ENCODE measurements at regions not wholly inside any gene's neighbourhood (a gene's known extent, or its start where the extent isn't known, plus 50 kb on each side); places are given as distances from the start of the nearest gene placed in this dataset.

GRCh38 chr6:169847901-169848311 lies 96.5 kb downstream of the ERMARD start:
- DNase-seq (ENCODE audit: low read depth), result no peak

- no peak for DNase-seq (ENCODE audit: low read depth)
Observed at GRCh38 chr6:169847141-169847674, 95.8 kb downstream of the ERMARD start.

GRCh38 chr6:169846286-169847056 lies 95.0 kb downstream of the ERMARD start:
- DNase-seq (ENCODE audit: low read depth), result no peak

DNA sequence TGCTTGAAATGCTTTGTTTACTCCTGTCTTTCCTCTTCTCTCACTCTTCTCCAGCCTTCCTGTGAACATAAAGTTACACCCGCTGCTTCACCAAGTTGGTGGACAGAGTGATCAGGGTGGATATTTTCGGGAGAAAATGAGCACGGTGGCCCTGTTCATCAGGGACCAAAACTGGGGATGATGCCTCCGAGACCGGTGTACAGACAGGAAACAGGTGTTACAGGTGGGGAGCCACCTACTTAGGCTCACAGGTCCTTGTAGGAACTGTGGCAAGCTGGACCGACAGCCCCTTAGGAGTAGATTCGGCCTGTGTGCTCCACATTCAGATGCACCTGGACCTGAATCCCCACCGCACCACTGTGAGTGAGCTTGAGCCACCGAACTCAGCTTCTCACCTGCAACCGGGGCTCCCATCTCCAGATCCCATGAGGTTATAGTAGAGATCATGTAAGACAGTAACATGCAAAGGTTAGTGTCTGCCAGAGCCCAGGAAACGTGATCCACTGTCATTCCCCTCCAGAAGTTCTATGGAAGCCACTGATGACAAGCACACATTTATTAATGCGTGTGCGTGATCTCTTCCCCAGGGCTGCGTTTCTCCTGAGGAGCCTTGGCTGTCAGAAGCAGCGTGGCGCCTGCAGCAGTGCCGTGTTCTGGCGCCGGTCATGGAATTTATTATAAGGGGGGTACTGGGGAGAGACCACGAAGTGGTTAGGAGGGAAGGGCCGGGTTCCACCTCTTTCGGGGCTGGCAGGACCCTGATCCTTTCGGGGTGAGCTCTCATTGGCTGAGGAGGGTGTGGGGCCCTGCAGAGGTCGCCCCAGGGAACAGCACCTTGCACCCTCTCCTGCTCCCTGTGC lies 94.2 kb downstream of the ERMARD start:
- no peak for DNase-seq (ENCODE audit: low read depth)

- DNase-seq (ENCODE audit: low read depth), result no peak
Observed at GRCh38 chr6:169844946-169845345, 93.5 kb downstream of the ERMARD start.

GRCh38 chr6:169843991-169844390 lies 92.6 kb downstream of the ERMARD start:
- DNase-seq (ENCODE audit: low read depth), result no peak

GRCh38 chr6:169843110-169843509 lies 91.7 kb downstream of the ERMARD start:
- DNase-seq (ENCODE audit: low read depth), result no peak

DNA sequence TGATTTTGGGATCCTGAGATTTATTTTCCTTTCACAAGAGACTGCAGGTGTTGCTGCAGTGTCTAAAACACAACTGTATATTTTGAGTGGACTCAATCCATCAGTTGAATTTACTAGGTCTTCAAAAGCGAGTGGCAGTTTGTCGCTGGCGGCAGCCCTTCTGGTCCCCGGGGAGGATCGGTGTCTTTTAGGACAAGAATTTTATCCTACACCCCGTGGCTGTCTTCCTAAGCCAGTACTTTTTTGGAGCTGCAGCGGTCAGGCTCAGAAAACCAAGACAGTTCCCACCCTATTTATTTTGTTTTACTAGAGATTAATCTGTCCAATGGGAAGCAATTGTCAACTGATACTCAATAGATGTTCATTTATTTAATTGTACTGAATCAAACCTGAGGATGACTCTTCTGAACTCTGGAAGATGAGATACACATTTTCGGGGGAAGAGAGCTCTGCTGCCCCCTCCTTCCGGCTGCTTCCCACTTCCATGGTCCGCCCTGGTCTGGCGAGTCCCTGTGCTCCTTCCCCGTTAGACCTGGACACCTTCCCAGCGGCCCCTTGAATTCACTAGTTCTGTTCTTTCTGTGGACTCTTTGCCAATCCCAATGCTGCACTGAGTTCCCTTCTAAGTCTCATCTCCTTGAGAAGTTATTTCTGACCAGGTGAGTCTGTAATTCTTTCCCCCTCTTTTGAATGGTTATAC lies 90.6 kb downstream of the ERMARD start:
- no peak for DNase-seq (ENCODE audit: low read depth)

DNA sequence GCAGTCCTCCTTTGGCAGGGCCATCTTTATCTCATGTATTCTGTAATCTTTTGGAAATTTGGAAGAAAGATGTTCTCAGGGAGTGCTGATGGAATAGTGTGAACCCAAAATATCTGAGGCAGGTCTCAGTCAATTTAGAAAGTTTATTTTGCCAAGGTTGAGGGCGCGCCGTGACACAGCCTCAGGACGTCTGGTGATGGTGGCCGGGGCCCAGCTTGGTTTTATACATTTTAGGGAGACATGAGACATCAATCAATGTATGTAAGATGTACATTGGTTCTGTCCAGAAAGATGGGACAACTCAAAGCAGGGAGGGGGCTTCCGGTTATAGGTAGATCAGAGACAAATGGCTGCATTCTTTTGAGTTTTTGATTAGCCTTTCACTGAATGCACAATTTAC lies 89.8 kb downstream of the ERMARD start:
- no peak for DNase-seq (ENCODE audit: low read depth)

DNA sequence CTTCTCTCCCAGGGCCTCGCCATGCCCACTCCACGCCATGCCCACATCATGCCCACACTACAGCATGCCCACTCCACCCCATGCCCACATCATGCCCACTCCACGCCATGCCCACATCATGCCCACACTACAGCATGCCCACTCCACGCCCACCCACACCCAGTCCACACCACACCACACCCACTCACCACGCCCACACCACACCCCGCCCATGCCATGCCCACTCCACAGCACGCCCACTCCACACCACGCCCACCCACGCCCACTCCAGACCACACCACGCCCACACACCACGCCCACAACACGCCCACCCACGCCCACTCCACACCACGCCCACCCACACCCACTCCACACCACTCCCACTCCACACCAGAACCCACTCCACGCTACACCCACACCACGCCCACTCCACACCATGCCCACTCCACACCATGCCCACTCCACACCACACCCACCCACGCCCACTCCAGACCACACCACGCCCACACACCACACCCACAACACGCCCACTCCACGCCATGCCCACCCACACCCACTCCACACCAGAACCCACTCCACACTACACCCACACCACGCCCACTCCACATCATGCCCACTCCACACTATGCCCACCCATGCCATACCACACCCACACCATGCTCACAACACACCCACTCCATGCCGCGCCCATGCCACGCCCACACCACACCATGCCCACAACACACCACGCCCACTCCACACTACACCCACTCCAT lies 88.6 kb downstream of the ERMARD start:
- DNase-seq (ENCODE audit: low read depth), result no peak

- DNase-seq (ENCODE audit: low read depth), result no peak
Observed at GRCh38 chr6:169839493-169839892, 88.1 kb downstream of the ERMARD start.

DNA sequence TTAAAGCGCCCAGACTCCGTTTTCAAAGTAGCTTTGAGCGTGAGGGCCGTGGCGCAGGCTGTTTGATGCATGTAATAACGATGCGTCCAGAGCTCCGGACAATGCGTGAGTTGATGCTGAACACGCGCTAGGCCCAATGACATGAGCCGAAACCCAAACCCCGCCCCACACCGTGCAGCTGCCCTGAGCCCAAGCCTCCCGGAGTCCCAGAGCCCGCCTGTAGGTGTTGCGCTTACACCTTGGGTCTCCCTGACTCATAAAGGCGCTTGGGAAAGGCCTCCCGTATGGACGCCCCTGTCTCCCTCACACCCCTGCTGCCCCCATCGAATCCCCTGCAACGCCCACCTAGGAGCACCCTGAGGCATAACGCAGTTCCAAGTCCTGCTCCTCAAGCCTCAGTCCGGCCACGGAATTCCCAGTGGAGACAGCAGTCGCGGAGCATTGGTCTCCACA lies 87.6 kb downstream of the ERMARD start:
- no peak for DNase-seq (ENCODE audit: low read depth)

- DNase-seq (ENCODE audit: low read depth), result no peak
Observed at GRCh38 chr6:169838346-169839028, 87.1 kb downstream of the ERMARD start.

GRCh38 chr6:169837529-169838250 lies 86.3 kb downstream of the ERMARD start:
- no peak for DNase-seq (ENCODE audit: low read depth)

- DNase-seq (ENCODE audit: low read depth), result no peak
Observed at GRCh38 chr6:169833258-169833794, 81.9 kb downstream of the ERMARD start.

DNA sequence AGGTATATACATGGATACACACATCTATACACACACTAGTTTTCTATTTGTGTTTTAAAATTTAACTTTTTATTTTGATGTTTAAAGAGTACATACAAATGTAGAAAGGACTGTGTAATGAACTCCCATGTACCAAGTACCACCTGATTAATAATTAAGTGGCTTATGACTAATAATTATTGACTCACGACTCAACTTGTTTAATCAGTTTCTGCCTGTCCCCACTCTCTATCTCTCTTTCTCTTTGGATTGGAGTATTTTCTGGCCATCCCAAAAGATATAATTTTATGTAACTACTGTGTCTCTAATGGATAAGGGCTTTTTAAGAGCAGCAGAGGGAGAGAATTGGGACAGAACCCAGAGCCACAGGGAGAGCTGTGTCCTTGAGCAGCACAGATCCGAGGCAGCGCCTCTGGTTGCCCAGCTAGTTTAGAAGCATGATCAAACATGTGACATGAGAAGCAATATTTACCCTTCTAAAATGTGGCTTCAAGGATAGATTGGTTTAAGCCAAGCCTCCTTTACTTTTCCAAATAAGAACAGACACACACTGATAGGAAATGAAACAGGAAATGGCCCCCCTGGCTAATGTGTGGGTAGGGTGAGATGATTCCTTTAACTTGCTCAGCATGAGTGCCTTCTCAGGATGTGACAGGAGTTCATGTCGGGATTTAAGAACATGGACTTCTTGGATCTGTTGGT lies 81.0 kb downstream of the ERMARD start:
- DNase-seq (ENCODE audit: low read depth), result no peak

GRCh38 chr6:169831450-169832246 lies 80.2 kb downstream of the ERMARD start:
- peak; percentile 63 for DNase-seq (ENCODE audit: low read depth)
